Right atrium auricular region (tissue), 2 donors: ENCODE measurements at regions not wholly inside any gene's neighbourhood (a gene's known extent, or its start where the extent isn't known, plus 50 kb on each side); places are given as distances from the start of the nearest gene placed in this dataset.

Source experiments
- DNase-seq: peaks from one replicate; pipeline ENCODE4 v3.0.0-alpha.2; 2019; ENCODE audit warnings: low spot score
- H3K27ac ChIP-seq, 2 donors: fragments of 200-600 bp; sonication (generic); 1 replicate in 1 of 2; 2 replicates in 1 of 2; pipeline ENCODE4 v1.5.1; 2016 to 2019
- H3K27me3 ChIP-seq, 2 donors: fragments of 200-600 bp; sonication (generic); one replicate each; pipeline versions ENCODE4 v1.5.1 to v1.6.0; 2017 to 2019
- H3K36me3 ChIP-seq: fragments of 200-600 bp; sonication (generic); one replicate; pipeline ENCODE4 v1.5.1; 2016
- H3K4me1 ChIP-seq, 2 donors: fragments of 200-600 bp; sonication (generic); one replicate each; pipeline versions ENCODE4 v1.5.1 to v1.6.0; 2017 to 2019
- H3K4me3 ChIP-seq, 2 donors: fragments of 200-600 bp; sonication (generic); 1 replicate in 1 of 2; 2 replicates in 1 of 2; pipeline ENCODE4 v1.5.1; 2017 to 2019; ENCODE audit warnings: mild to moderate bottlenecking in 1 of 2, moderate library complexity in 1 of 2
- H3K9me3 ChIP-seq, 2 donors: fragments of 200-600 bp; sonication (generic); one replicate each; pipeline ENCODE4 v1.5.1; 2019
- CTCF ChIP-seq, 2 donors: fragments of 200-600 bp; sonication (generic); IDR thresholded peaks; one replicate each; pipeline ENCODE4 v1.5.1; 2019; ENCODE audit warnings: antibody characterized with exemption in 2 of 2

GRCh38 chr3:82079335-82079890 lies 318.0 kb upstream of the GBE1 start:
- Histone ChIP-seq H3K27ac (no peak overlapping the region), H3K9me3 (no peaks in the 10 kb centered on the region), H3K27me3 (no peaks in the 10 kb centered on the region), H3K36me3 (no peaks in the 10 kb centered on the region), H3K4me3 (no peak overlapping the region), H3K4me1 (no peaks in the 10 kb centered on the region)
- DNase-seq = no peak
- TF ChIP-seq CTCF (IDR thresholded peaks at IDR 0.05) = no peak

GRCh38 chr3:82078246-82078645 lies 316.8 kb upstream of the GBE1 start:
- no peaks in the 10 kb centered on the region for H3K27me3 ChIP-seq
- H3K27ac ChIP-seq = no peak overlapping the region
- no peak for DNase-seq
- no peak for TF ChIP-seq CTCF (IDR thresholded peaks at IDR 0.05)
- H3K4me3 ChIP-seq = no peak overlapping the region
- no peaks in the 10 kb centered on the region for H3K9me3 ChIP-seq
- H3K4me1 ChIP-seq = no peaks in the 10 kb centered on the region
- H3K36me3 ChIP-seq = no peaks in the 10 kb centered on the region

- no peak for DNase-seq
- no peak for TF ChIP-seq CTCF (IDR thresholded peaks at IDR 0.05)
- H3K27me3 ChIP-seq = no peaks in the 10 kb centered on the region
- no peak overlapping the region for H3K27ac ChIP-seq
- no peaks in the 10 kb centered on the region for H3K4me1 ChIP-seq
- no peak overlapping the region for H3K4me3 ChIP-seq
- H3K36me3 ChIP-seq = no peaks in the 10 kb centered on the region
- H3K9me3 ChIP-seq = no peaks in the 10 kb centered on the region
Observed at GRCh38 chr3:82067420-82067819, 306.0 kb upstream of the GBE1 start.

- no peak for DNase-seq
- no peaks in the 10 kb centered on the region for H3K36me3 ChIP-seq
- H3K9me3 ChIP-seq = no peaks in the 10 kb centered on the region
- H3K4me1 ChIP-seq = no peaks in the 10 kb centered on the region
- H3K27ac ChIP-seq = no peak overlapping the region
- no peaks in the 10 kb centered on the region for H3K27me3 ChIP-seq
- no peak for TF ChIP-seq CTCF (IDR thresholded peaks at IDR 0.05)
- no peak overlapping the region for H3K4me3 ChIP-seq
Observed at GRCh38 chr3:82058809-82059208, 297.4 kb upstream of the GBE1 start.

- no peak for DNase-seq
- no peaks in the 10 kb centered on the region for H3K36me3 ChIP-seq
- no peaks in the 10 kb centered on the region for H3K4me1 ChIP-seq
- H3K27me3 ChIP-seq = no peaks in the 10 kb centered on the region
- H3K27ac ChIP-seq = no peak overlapping the region
- H3K9me3 ChIP-seq = no peaks in the 10 kb centered on the region
- no peak for TF ChIP-seq CTCF (IDR thresholded peaks at IDR 0.05)
- no peak overlapping the region for H3K4me3 ChIP-seq
Observed at GRCh38 chr3:82055792-82056191, 294.3 kb upstream of the GBE1 start.

- Histone ChIP-seq H3K27me3 (no peaks in the 10 kb centered on the region), H3K4me1 (no peaks in the 10 kb centered on the region), H3K27ac (no peak overlapping the region), H3K4me3 (no peak overlapping the region), H3K36me3 (no peaks in the 10 kb centered on the region), H3K9me3 (no peaks in the 10 kb centered on the region)
- TF ChIP-seq CTCF (IDR thresholded peaks at IDR 0.05) = no peak
- DNase-seq = no peak
Observed at GRCh38 chr3:82054849-82055248, 293.4 kb upstream of the GBE1 start.
